GM12878 (cell line): ENCODE measurements at regions not wholly inside any gene's neighbourhood (a gene's known extent, or its start where the extent isn't known, plus 50 kb on each side); places are given as distances from the start of the nearest gene placed in this dataset.

Source experiments
- ATAC-seq: fragments of 200-7000 bp; cut with Tn5 transposase; 3 replicates; pipeline ENCODE4 v1.9.1; 2020; ENCODE audit warnings: mild to moderate bottlenecking, moderate library complexity
- BruUV-seq: library from RNA; stranded (reverse); fragments of 400-500 nt; replicated peaks from 2 replicates; lab custom pipeline; 2021; lab: Mats Ljungman, UMichigan
- CTCF ChIA-PET: fragments of 300-600 bp; sonication (Branson Sonifier 250); formaldehyde crosslinking; extraction: SDS; loops from one replicate; lab custom pipeline; 2021; ENCODE audit warnings: inconsistent platforms; lab: Yijun Ruan, JAX
- POLR2A ChIA-PET: fragments of 350-600 bp; formaldehyde crosslinking; extraction: SDS; loops from one replicate; lab custom pipeline; 2021; ENCODE audit warnings: inconsistent platforms; lab: Charles Lee
- RAD21 ChIA-PET: fragments of 300-600 bp; sonication (Branson Sonifier 250); formaldehyde crosslinking; loops from one replicate; lab custom pipeline; 2023; ENCODE audit warnings: antibody characterized with exemption; ENCODE audit not compliant: unreplicated experiment; lab: Charles Lee
- SMC1A ChIA-PET: fragments of 300-600 bp; sonication (Branson Sonifier 250); formaldehyde crosslinking; loops from one replicate; lab custom pipeline; 2023; ENCODE audit not compliant: unreplicated experiment, uncharacterized antibody; lab: Charles Lee
- DNase-seq: peaks from one replicate; pipeline ENCODE4 v3.0.0-alpha.2; 2011; ENCODE audit warnings: low read depth, low spot score
- FAIRE-seq: peaks from 3 replicates; lab custom pipeline; 2011; peaks lifted over from hg19 to GRCh38; lab: Jason Lieb, UNC
- H2AFZ ChIP-seq: 2 replicates; pipeline ENCODE4 v1.6.0; 2011; ENCODE audit warnings: low read depth, low read length, control low read depth; ENCODE audit not compliant: control insufficient read depth
- H3K27ac ChIP-seq: 2 replicates; pipeline ENCODE4 v1.5.1; 2011; ENCODE audit warnings: control low read depth; ENCODE audit not compliant: control insufficient read depth, insufficient read depth
- H3K27me3 ChIP-seq, 2 experiments: replicated peaks in 1 of 2; 2 replicates each; pipeline versions ENCODE4 v1.6.0 to v1.6.1; 2011; ENCODE audit warnings: low read length in 1 of 2; ENCODE audit not compliant: control insufficient read depth in 2 of 2, insufficient read depth in 2 of 2
- H3K36me3 ChIP-seq, 2 experiments: 2 replicates each; pipeline ENCODE4 v1.5.1; 2011; ENCODE audit warnings: low read length in 1 of 2; ENCODE audit not compliant: control insufficient read depth in 2 of 2, insufficient read depth in 2 of 2
- H3K4me1 ChIP-seq: 2 replicates; pipeline ENCODE4 v1.6.1; 2011; ENCODE audit warnings: mild to moderate bottlenecking, low read length, moderate library complexity, mixed read lengths; ENCODE audit not compliant: control insufficient read depth, insufficient read depth
- H3K4me2 ChIP-seq: 2 replicates; pipeline ENCODE4 v1.6.0; 2011; ENCODE audit warnings: control low read depth; ENCODE audit not compliant: control insufficient read depth, insufficient read depth
- H3K4me3 ChIP-seq: fragments of 200-600 bp; sonication (generic); 2 replicates; pipeline ENCODE4 v1.5.1; 2016
- H3K79me2 ChIP-seq: 2 replicates; pipeline ENCODE4 v1.6.0; 2011; ENCODE audit warnings: low read length; ENCODE audit not compliant: control insufficient read depth, insufficient read depth
- H3K9ac ChIP-seq: 2 replicates; pipeline ENCODE4 v1.8.0; 2011; ENCODE audit warnings: low read length, control low read depth, mixed read lengths; ENCODE audit not compliant: control insufficient read depth, insufficient read depth
- H3K9me3 ChIP-seq: replicated peaks from 3 replicates; pipeline ENCODE4 v1.5.1; 2011; ENCODE audit warnings: mild to moderate bottlenecking, low read length; ENCODE audit not compliant: control insufficient read depth, insufficient read depth
- H4K20me1 ChIP-seq: 2 replicates; pipeline ENCODE4 v1.6.0; 2011; ENCODE audit not compliant: control insufficient read depth, insufficient read depth
- DPF2 ChIP-seq: fragments of 450-650 bp; IDR thresholded peaks from 2 replicates; pipeline ENCODE4 v1.6.1; 2017; ENCODE audit warnings: mild to moderate bottlenecking
- E2F8 ChIP-seq: fragments of 450-650 bp; IDR thresholded peaks from 2 replicates; pipeline ENCODE4 v1.6.1; 2018; ENCODE audit warnings: mild to moderate bottlenecking, low read depth, moderate library complexity; ENCODE audit not compliant: partially characterized antibody
- EGR1 ChIP-seq, 2 experiments: IDR thresholded peaks; 1 replicate in 1 of 2; 2 replicates in 1 of 2; pipeline ENCODE4 v1.6.1; 2011 to 2012; ENCODE audit warnings: low read depth in 2 of 2, low read length in 2 of 2, borderline replicate concordance in 1 of 2, mild to moderate bottlenecking in 1 of 2, moderate library complexity in 1 of 2
- FOXM1 ChIP-seq: IDR thresholded peaks from 2 replicates; pipeline ENCODE4 v1.6.1; 2012; ENCODE audit warnings: low read depth, mild to moderate bottlenecking, inconsistent platforms, low read length, moderate library complexity
- HDAC2 ChIP-seq: fragments of 200-600 bp; sonication (generic); IDR thresholded peaks from 2 replicates; pipeline ENCODE4 v1.6.1; 2017
- IKZF1 ChIP-seq: fragments of 450-650 bp; conservative IDR thresholded peaks from 2 replicates; pipeline ENCODE4 v1.6.1; 2017; ENCODE audit warnings: antibody characterized with exemption, mild to moderate bottlenecking
- KAT2A ChIP-seq: conservative IDR thresholded peaks from 2 replicates; pipeline ENCODE4 v1.6.1; 2011; ENCODE audit warnings: low read depth, low read length; ENCODE audit not compliant: control insufficient read depth
- NBN ChIP-seq: fragments of 450-650 bp; IDR thresholded peaks from 2 replicates; pipeline ENCODE4 v1.6.1; 2016
- NR2C2 ChIP-seq: IDR thresholded peaks from 2 replicates; pipeline ENCODE4 v1.6.1; 2011; ENCODE audit warnings: borderline replicate concordance, low read depth; ENCODE audit not compliant: control insufficient read depth, insufficient read length
- PML ChIP-seq: IDR thresholded peaks from 2 replicates; pipeline ENCODE4 v1.6.1; 2012; ENCODE audit warnings: low read length, inconsistent platforms
- SMAD5 ChIP-seq: IDR thresholded peaks from 2 replicates; pipeline ENCODE4 v1.6.1; 2016; ENCODE audit warnings: antibody characterized with exemption, low read depth
- SMARCA5 ChIP-seq: fragments of 450-650 bp; IDR thresholded peaks from 2 replicates; pipeline ENCODE4 v1.6.1; 2017; ENCODE audit warnings: mild to moderate bottlenecking
- SREBF2 ChIP-seq: IDR thresholded peaks from 2 replicates; pipeline ENCODE4 v1.6.1; 2012; ENCODE audit warnings: mild to moderate bottlenecking, low read length
- SUPT20H ChIP-seq: IDR thresholded peaks from 2 replicates; pipeline ENCODE4 v1.6.1; 2011; ENCODE audit warnings: low read depth, mild to moderate bottlenecking, low read length, moderate library complexity, borderline replicate concordance; ENCODE audit not compliant: control insufficient read depth
- TARDBP ChIP-seq: IDR thresholded peaks from 2 replicates; pipeline ENCODE4 v1.6.1; 2016; ENCODE audit warnings: borderline replicate concordance
- ZNF24 ChIP-seq: fragments of 450-650 bp; IDR thresholded peaks from 2 replicates; pipeline ENCODE4 v1.6.1; 2017; ENCODE audit warnings: antibody characterized with exemption, mild to moderate bottlenecking
- WGBS: methylation state at CpG from one replicate; pipeline ENCODE4 v1.1.6; 2016; ENCODE audit warnings: low lambda C conversion rate; ENCODE audit not compliant: insufficient replicate concordance, insufficient coverage; ENCODE audit errors: missing lambda C conversion rate; 5-methylcytosine and 5-hydroxymethylcytosine counted together
- in situ Hi-C: fragments of 300-500 bp; cut with MboI; formaldehyde crosslinking; loops from 9 replicates; pipeline ENCODE4 v1.14.3; 2018; ENCODE audit warnings: mixed read lengths
- intact Hi-C: fragments of 100-400 bp; cut with micrococcal nuclease; formaldehyde crosslinking; loops from one replicate; pipeline ENCODE4 v1.14.2; 2022; ENCODE audit not compliant: unreplicated experiment
- TF ChIP-seq, protein P1 (sequence below): fragments of 450-650 bp; IDR thresholded peaks from 2 replicates; pipeline ENCODE4 v1.6.1; 2017; ENCODE audit warnings: mild to moderate bottlenecking, low read depth, inconsistent platforms; ENCODE audit not compliant: poor library complexity, severe bottlenecking

GRCh38 chr7:4629287-4629895, 52.7 kb upstream of the FOXK1 start:
- ChIA-PET POLR2A (no interaction called here), RAD21 (no interaction called here), CTCF (no interaction called here), SMC1A (interaction anchor here (0.6 kb wide), 2 partner anchors 66 to 1162 kb away, joined by 3 read pairs; no protein-coding TSS in a partner anchor)
- no peak overlapping the region for H3K9ac ChIP-seq
- in situ Hi-C loops (no loop called here), intact Hi-C loops (no loop called here)
- WGBS, result 12% methylated on average over 7 of the region's 8 CpGs
- H3K4me2 ChIP-seq, result no peak overlapping the region
- H3K36me3 ChIP-seq, result no peaks in the 10 kb centered on the region
- no peaks in the 10 kb centered on the region for H3K9me3 ChIP-seq
- no peaks in the 10 kb centered on the region for H3K4me1 ChIP-seq
- no peak overlapping the region for H3K27ac ChIP-seq
- no peak overlapping the region for H2AFZ ChIP-seq
- no peak for FAIRE-seq
- no peak overlapping the region for H3K4me3 ChIP-seq
- no peaks in the 10 kb centered on the region for H4K20me1 ChIP-seq
- H3K79me2 ChIP-seq, result no peaks in the 10 kb centered on the region
- ATAC-seq, result no peak
- BruUV-seq, result no TSS peak
- H3K27me3 ChIP-seq, result no peaks in the 10 kb centered on the region
- TF ChIP-seq PML, result no peak
- TF ChIP-seq EGR1 (IDR thresholded peaks at IDR 0.05; ENCODE audit: borderline replicate concordance in 1 of 2, low read depth in 2 of 2, low read length in 2 of 2), result no peak
- TF ChIP-seq TARDBP, result no peak
- TF ChIP-seq NR2C2, result no peak
- no peak for TF ChIP-seq DPF2
- TF ChIP-seq SMAD5, result no peak
- no peak for TF ChIP-seq FOXM1
- TF ChIP-seq SREBF2, result no peak
- no peak for TF ChIP-seq SUPT20H
- TF ChIP-seq IKZF1, result no peak
- TF ChIP-seq, protein P1, sequence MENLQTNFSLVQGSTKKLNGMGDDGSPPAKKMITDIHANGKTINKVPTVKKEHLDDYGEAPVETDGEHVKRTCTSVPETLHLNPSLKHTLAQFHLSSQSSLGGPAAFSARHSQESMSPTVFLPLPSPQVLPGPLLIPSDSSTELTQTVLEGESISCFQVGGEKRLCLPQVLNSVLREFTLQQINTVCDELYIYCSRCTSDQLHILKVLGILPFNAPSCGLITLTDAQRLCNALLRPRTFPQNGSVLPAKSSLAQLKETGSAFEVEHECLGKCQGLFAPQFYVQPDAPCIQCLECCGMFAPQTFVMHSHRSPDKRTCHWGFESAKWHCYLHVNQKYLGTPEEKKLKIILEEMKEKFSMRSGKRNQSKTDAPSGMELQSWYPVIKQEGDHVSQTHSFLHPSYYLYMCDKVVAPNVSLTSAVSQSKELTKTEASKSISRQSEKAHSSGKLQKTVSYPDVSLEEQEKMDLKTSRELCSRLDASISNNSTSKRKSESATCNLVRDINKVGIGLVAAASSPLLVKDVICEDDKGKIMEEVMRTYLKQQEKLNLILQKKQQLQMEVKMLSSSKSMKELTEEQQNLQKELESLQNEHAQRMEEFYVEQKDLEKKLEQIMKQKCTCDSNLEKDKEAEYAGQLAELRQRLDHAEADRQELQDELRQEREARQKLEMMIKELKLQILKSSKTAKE, result no peak
- no peak for TF ChIP-seq KAT2A
- TF ChIP-seq NBN, result no peak
- TF ChIP-seq E2F8, result no peak
- TF ChIP-seq SMARCA5, result no peak
- TF ChIP-seq ZNF24, result no peak
- no peak for TF ChIP-seq HDAC2
- TF ChIP-seq, all 136 proteins: peak for 0
- no peak for DNase-seq
